Common myeloid progenitor, CD34-positive (primary cell): ENCODE measurements at regions not wholly inside any gene's neighbourhood (a gene's known extent, or its start where the extent isn't known, plus 50 kb on each side); places are given as distances from the start of the nearest gene placed in this dataset.
A peak's percentile ranks its signal among the peaks of the same experiment; 100 is the strongest.
"Not testable (repeated sequence)": the region's sequence is repeated elsewhere in the genome, so short reads cannot be mapped to it uniquely, and the experiment has no call there.

Source experiments
- CTCF ChIA-PET: fragments of 350-600 bp; sonication (Branson Sonifier 250); formaldehyde crosslinking; loops from one replicate; lab custom pipeline; 2021; ENCODE audit warnings: antibody characterized with exemption; lab: Charles Lee
- POLR2A ChIA-PET: fragments of 350-600 bp; sonication (Branson Sonifier 250); formaldehyde crosslinking; loops from one replicate; lab custom pipeline; 2021; ENCODE audit warnings: antibody characterized with exemption; lab: Charles Lee
- DNase-seq, 3 donors: peaks; one replicate each; pipeline versions ENCODE4 v3.0.0 to v3.0.0-alpha.2; 2013
- H3K27ac ChIP-seq, 2 experiments: 1 replicate in 1 of 2; 2 replicates in 1 of 2; pipeline ENCODE4 v1.7.0; 2013; ENCODE audit warnings: inconsistent platforms in 2 of 2, low read length in 2 of 2, mild to moderate bottlenecking in 2 of 2, low read depth in 1 of 2, moderate library complexity in 1 of 2; ENCODE audit not compliant: severe bottlenecking in 2 of 2, insufficient read depth in 1 of 2, poor library complexity in 1 of 2
- H3K27me3 ChIP-seq, 5 experiments: replicated peaks in 2 of 5; 1 replicate in 3 of 5; 2 replicates in 2 of 5; pipeline versions ENCODE4 v1.6.1 to v1.7.0; 2013; ENCODE audit warnings: low read length in 4 of 5, mild to moderate bottlenecking in 2 of 5, moderate library complexity in 2 of 5, inconsistent platforms in 1 of 5; ENCODE audit not compliant: insufficient read depth in 5 of 5, control insufficient read depth in 4 of 5
- H3K36me3 ChIP-seq, 4 experiments: 1 replicate in 2 of 4; 2 replicates in 2 of 4; pipeline versions ENCODE4 v1.6.1 to v1.7.0; 2013; ENCODE audit warnings: low read length in 3 of 4, control low read depth in 1 of 4, mild to moderate bottlenecking in 1 of 4; ENCODE audit not compliant: control insufficient read depth in 4 of 4, insufficient read depth in 4 of 4
- H3K4me1 ChIP-seq, 4 experiments: 1 replicate in 3 of 4; 2 replicates in 1 of 4; pipeline versions ENCODE4 v1.6.1 to v1.7.1; 2013; ENCODE audit warnings: low read length in 3 of 4, mild to moderate bottlenecking in 3 of 4, control low read depth in 1 of 4, inconsistent platforms in 1 of 4, moderate library complexity in 1 of 4; ENCODE audit not compliant: control insufficient read depth in 4 of 4, insufficient read depth in 4 of 4; ENCODE audit errors: control extremely low read depth in 1 of 4
- H3K4me3 ChIP-seq, 7 experiments: 1 replicate in 4 of 7; 2 replicates in 3 of 7; pipeline versions ENCODE4 v1.5.1 to v1.7.0; 2013; ENCODE audit warnings: mild to moderate bottlenecking in 7 of 7, low read length in 6 of 7, moderate library complexity in 6 of 7, inconsistent platforms in 2 of 7, low read depth in 2 of 7, control low read depth in 1 of 7; ENCODE audit not compliant: insufficient read depth in 4 of 7, control insufficient read depth in 1 of 7; ENCODE audit errors: extremely low read depth in 1 of 7
- H3K9me3 ChIP-seq, 5 experiments: 1 replicate in 4 of 5; 2 replicates in 1 of 5; pipeline versions ENCODE4 v1.6.1 to v1.7.1; 2013; ENCODE audit warnings: low read length in 4 of 5, mild to moderate bottlenecking in 2 of 5, inconsistent platforms in 1 of 5, low read depth in 1 of 5, moderate library complexity in 1 of 5; ENCODE audit not compliant: control insufficient read depth in 4 of 5, insufficient read depth in 2 of 5; ENCODE audit errors: control extremely low read depth in 1 of 5
- WGBS: methylation state at CpG from one replicate; pipeline ENCODE4 v1.1.5; 2013; ENCODE audit not compliant: insufficient coverage; 5-methylcytosine and 5-hydroxymethylcytosine counted together

GRCh38 chr14:106737021-106737420 lies 1210.6 kb downstream of the TMEM121 start:
- Histone ChIP-seq H3K27me3 (no peaks in the 10 kb centered on the region), H3K4me3 (peak overlapping the region in 1 of 7 experiments; percentile 43), H3K27ac (no peak overlapping the region), H3K9me3 (no peaks in the 10 kb centered on the region), H3K4me1 (peaks cover 0 to 3% (median 0%) of the 10 kb centered on the region in 4 experiments), H3K36me3 (no peaks in the 10 kb centered on the region)
- no peak for DNase-seq
- ChIA-PET POLR2A (no interaction called here), CTCF (interaction anchor here (0.7 to 2.8 kb wide), 5 partner anchors 14 to 175 kb away, joined by 3 to 15 read pairs (median 5); no protein-coding TSS in a partner anchor)
- 77% methylated on average over 4 of the region's 9 CpGs for WGBS

GRCh38 chr14:106738075-106738474 lies 1211.7 kb downstream of the TMEM121 start:
- Histone ChIP-seq H3K4me3 (peak overlapping the region in 1 of 7 experiments; percentile 43), H3K9me3 (no peaks in the 10 kb centered on the region), H3K27me3 (no peaks in the 10 kb centered on the region), H3K4me1 (peaks cover 0 to 3% (median 0%) of the 10 kb centered on the region in 4 experiments), H3K36me3 (no peaks in the 10 kb centered on the region), H3K27ac (no peak overlapping the region)
- POLR2A ChIA-PET: no interaction called here
- no CpG with 5 or more reads among the region's 1 CpG for WGBS
- peak in 1 of 3 donors; percentile 40 for DNase-seq
- CTCF ChIA-PET: interaction anchor here (0.6 to 2.8 kb wide), 10 partner anchors 8 to 203 kb away, joined by 3 to 15 read pairs (median 3); no protein-coding TSS in a partner anchor

GRCh38 chr14:106738598-106739258 lies 1212.3 kb downstream of the TMEM121 start:
- H3K27me3 ChIP-seq, H3K4me1 ChIP-seq, H3K36me3 ChIP-seq, H3K27ac ChIP-seq, H3K9me3 ChIP-seq, POLR2A ChIA-PET: not testable (repeated sequence)
- H3K4me3 ChIP-seq: peak overlapping the region in 1 of 7 experiments; percentile 15
- no CpG with 5 or more reads among the region's 9 CpGs for WGBS
- CTCF ChIA-PET: interaction anchor here (0.6 to 2.8 kb wide), 6 partner anchors 9 to 204 kb away, joined by 3 to 15 read pairs (median 3); no protein-coding TSS in a partner anchor
- DNase-seq: peak; percentile 42 to 47 (median 43)

GRCh38 chr14:106741086-106741827 lies 1214.9 kb downstream of the TMEM121 start:
- DNase-seq: peak; percentile 91 to 95 (median 94)
- not testable (repeated sequence) for H3K4me3 ChIP-seq, H3K9me3 ChIP-seq, H3K36me3 ChIP-seq, H3K27ac ChIP-seq, H3K4me1 ChIP-seq, H3K27me3 ChIP-seq
- WGBS: 0% methylated on average over 2 of the region's 16 CpGs
- CTCF ChIA-PET: interaction anchor here (0.7 to 2.3 kb wide), 12 partner anchors 12 to 78 kb away, joined by 3 to 15 read pairs (median 5); no protein-coding TSS in a partner anchor
- POLR2A ChIA-PET: interaction anchor here (0.6 to 0.7 kb wide), 3 partner anchors 22 to 71 kb away, joined by 3 read pairs; no protein-coding TSS in a partner anchor

- H3K4me3 ChIP-seq, CTCF ChIA-PET, H3K27me3 ChIP-seq, POLR2A ChIA-PET, H3K36me3 ChIP-seq, H3K27ac ChIP-seq, H3K9me3 ChIP-seq: not testable (repeated sequence)
- peak in 2 of 3 donors; percentile 73 to 83 for DNase-seq
- WGBS: 0% methylated on average over 1 of the region's 15 CpGs
- H3K4me1 ChIP-seq: peaks cover 0 to 10% (median 1%) of the 10 kb centered on the region in 4 experiments
Measured at GRCh38 chr14:106745016-106745767, 1218.8 kb downstream of the TMEM121 start.

GRCh38 chr14:106750089-106750488 lies 1223.7 kb downstream of the TMEM121 start:
- H3K4me1 ChIP-seq, H3K27me3 ChIP-seq, POLR2A ChIA-PET, H3K36me3 ChIP-seq, DNase-seq, H3K9me3 ChIP-seq, H3K4me3 ChIP-seq, H3K27ac ChIP-seq, CTCF ChIA-PET: not testable (repeated sequence)
- no CpG with 5 or more reads among the region's 3 CpGs for WGBS
